Kidney (tissue), 13 donors: ENCODE measurements at regions not wholly inside any gene's neighbourhood (a gene's known extent, or its start where the extent isn't known, plus 50 kb on each side); places are given as distances from the start of the nearest gene placed in this dataset.

Source experiments
- DNase-seq, 5 donors: peaks; one replicate each; pipeline ENCODE4 v3.0.0-alpha.2; 2013 to 2020
- FAIRE-seq: peaks from 2 replicates; lab custom pipeline; 2012; peaks lifted over from hg19 to GRCh38; lab: Jason Lieb, UNC
- H3K27ac ChIP-seq, 2 donors: one replicate each; pipeline ENCODE4 v1.7.0; 2013; ENCODE audit warnings: low read depth in 2 of 2, low read length in 2 of 2, inconsistent platforms in 1 of 2
- H3K27me3 ChIP-seq: one replicate; pipeline ENCODE4 v1.7.1; 2013; ENCODE audit warnings: low read length, inconsistent platforms; ENCODE audit not compliant: control insufficient read depth, insufficient read depth
- H3K36me3 ChIP-seq, 3 donors: one replicate each; pipeline versions ENCODE4 v1.7.0 to v1.7.1; 2013; ENCODE audit warnings: low read length in 3 of 3, control low read depth in 1 of 3, inconsistent platforms in 1 of 3; ENCODE audit not compliant: insufficient read depth in 3 of 3, control insufficient read depth in 2 of 3
- H3K4me1 ChIP-seq, 3 donors: one replicate each; pipeline versions ENCODE4 v1.7.0 to v1.7.1; 2013; ENCODE audit warnings: low read length in 3 of 3, inconsistent platforms in 1 of 3, low read depth in 1 of 3; ENCODE audit not compliant: control insufficient read depth in 2 of 3, insufficient read depth in 2 of 3
- H3K4me3 ChIP-seq, 3 donors: one replicate each; pipeline versions ENCODE4 v1.7.0 to v1.8.1; 2013; ENCODE audit warnings: low read length in 3 of 3, control low read depth in 1 of 3, inconsistent platforms in 1 of 3
- H3K9ac ChIP-seq, 3 donors: one replicate each; pipeline versions ENCODE4 v1.7.0 to v1.7.1; 2013; ENCODE audit warnings: low read length in 3 of 3, control low read depth in 1 of 3, inconsistent platforms in 1 of 3
- H3K9me3 ChIP-seq, 3 donors: one replicate each; pipeline versions ENCODE4 v1.7.0 to v1.7.1; 2013; ENCODE audit warnings: low read length in 3 of 3, control low read depth in 1 of 3, inconsistent platforms in 1 of 3; ENCODE audit not compliant: control insufficient read depth in 2 of 3, insufficient read depth in 1 of 3
- CTCF ChIP-seq: IDR thresholded peaks from 3 replicates; pipeline ENCODE4 v1.5.1; 2012; ENCODE audit warnings: mild to moderate bottlenecking, moderate library complexity, borderline replicate concordance; ENCODE audit not compliant: insufficient read depth; ENCODE audit errors: extremely low read depth
- intact Hi-C: fragments of 100-400 bp; cut with DNase I; formaldehyde crosslinking; loops from one replicate; pipeline ENCODE4 v1.11.1; 2022
- donor health status: control.
- donor health status: control.
- donor health status: control.
- donor health status: control.
- donor health status: control.
- donor health status: DM: yes; HTN: yes; CAD: no.
- donor health status: Normal renal cell carcinoma (clear cell type).

- intact Hi-C loops, result no loop called here
- H3K27ac ChIP-seq, result no peak overlapping the region
- peak in 1 of 5 donors; percentile 34 for DNase-seq
Observed at GRCh38 chr3:189108067-189108466, 63.7 kb upstream of the TPRG1 start.

GRCh38 chr3:189108735-189109134 is 63.0 kb upstream of the TPRG1 start:
- no peak for FAIRE-seq

More at GRCh38 chr3:189108067-189108466, 63.7 kb upstream of the TPRG1 start:
- Histone ChIP-seq H3K36me3 (no peaks in the 10 kb centered on the region), H3K4me3 (no peak overlapping the region), H3K27me3 (no peaks in the 10 kb centered on the region), H3K9ac (no peak overlapping the region), H3K4me1 (no peaks in the 10 kb centered on the region), H3K9me3 (peaks cover 0 to 2% (median 0%) of the 10 kb centered on the region in 3 donors)
- no peak for FAIRE-seq
- no peak for TF ChIP-seq CTCF

GRCh38 chr3:189109145-189109544 is 62.6 kb upstream of the TPRG1 start:
- no peak overlapping the region for H3K9ac ChIP-seq
- FAIRE-seq (no peak), DNase-seq (no peak)
- no peaks in the 10 kb centered on the region for H3K36me3 ChIP-seq
- H3K27me3 ChIP-seq, result no peaks in the 10 kb centered on the region
- H3K4me1 ChIP-seq, result no peaks in the 10 kb centered on the region
- TF ChIP-seq CTCF, result no peak
- peaks cover 0 to 2% (median 0%) of the 10 kb centered on the region in 3 donors for H3K9me3 ChIP-seq
- intact Hi-C loops, result no loop called here
- H3K27ac ChIP-seq, result no peak overlapping the region
- no peak overlapping the region for H3K4me3 ChIP-seq

More at GRCh38 chr3:189108735-189109134, 63.0 kb upstream of the TPRG1 start:
- Histone ChIP-seq H3K9me3 (peaks cover 0 to 2% (median 0%) of the 10 kb centered on the region in 3 donors), H3K4me3 (no peak overlapping the region), H3K4me1 (no peaks in the 10 kb centered on the region), H3K9ac (no peak overlapping the region), H3K36me3 (no peaks in the 10 kb centered on the region), H3K27ac (no peak overlapping the region), H3K27me3 (no peaks in the 10 kb centered on the region)
- intact Hi-C loops, result no loop called here
- no peak for TF ChIP-seq CTCF
- DNase-seq, result no peak

GRCh38 chr3:189117087-189117486 is 54.7 kb upstream of the TPRG1 start:
- no peak for FAIRE-seq

More at GRCh38 chr3:189117087-189117486, 54.7 kb upstream of the TPRG1 start:
- Histone ChIP-seq H3K4me3 (no peak overlapping the region), H3K9me3 (no peaks in the 10 kb centered on the region), H3K36me3 (no peaks in the 10 kb centered on the region), H3K4me1 (no peaks in the 10 kb centered on the region), H3K27me3 (no peaks in the 10 kb centered on the region), H3K27ac (no peak overlapping the region), H3K9ac (no peak overlapping the region)
- no peak for DNase-seq
- TF ChIP-seq CTCF, result no peak
- intact Hi-C loops, result no loop called here
